Common myeloid progenitor, CD34-positive (primary cell): ENCODE measurements at regions not wholly inside any gene's neighbourhood (a gene's known extent, or its start where the extent isn't known, plus 50 kb on each side); places are given as distances from the start of the nearest gene placed in this dataset.
A peak's percentile ranks its signal among the peaks of the same experiment; 100 is the strongest.

Source experiments
- CTCF ChIA-PET: fragments of 350-600 bp; sonication (Branson Sonifier 250); formaldehyde crosslinking; loops from one replicate; lab custom pipeline; 2021; ENCODE audit warnings: antibody characterized with exemption; lab: Charles Lee
- POLR2A ChIA-PET: fragments of 350-600 bp; sonication (Branson Sonifier 250); formaldehyde crosslinking; loops from one replicate; lab custom pipeline; 2021; ENCODE audit warnings: antibody characterized with exemption; lab: Charles Lee
- DNase-seq, 3 donors: peaks; one replicate each; pipeline versions ENCODE4 v3.0.0 to v3.0.0-alpha.2; 2013
- H3K27ac ChIP-seq, 2 experiments: 1 replicate in 1 of 2; 2 replicates in 1 of 2; pipeline ENCODE4 v1.7.0; 2013; ENCODE audit warnings: inconsistent platforms in 2 of 2, low read length in 2 of 2, mild to moderate bottlenecking in 2 of 2, low read depth in 1 of 2, moderate library complexity in 1 of 2; ENCODE audit not compliant: severe bottlenecking in 2 of 2, insufficient read depth in 1 of 2, poor library complexity in 1 of 2
- H3K27me3 ChIP-seq, 5 experiments: replicated peaks in 2 of 5; 1 replicate in 3 of 5; 2 replicates in 2 of 5; pipeline versions ENCODE4 v1.6.1 to v1.7.0; 2013; ENCODE audit warnings: low read length in 4 of 5, mild to moderate bottlenecking in 2 of 5, moderate library complexity in 2 of 5, inconsistent platforms in 1 of 5; ENCODE audit not compliant: insufficient read depth in 5 of 5, control insufficient read depth in 4 of 5
- H3K36me3 ChIP-seq, 4 experiments: 1 replicate in 2 of 4; 2 replicates in 2 of 4; pipeline versions ENCODE4 v1.6.1 to v1.7.0; 2013; ENCODE audit warnings: low read length in 3 of 4, control low read depth in 1 of 4, mild to moderate bottlenecking in 1 of 4; ENCODE audit not compliant: control insufficient read depth in 4 of 4, insufficient read depth in 4 of 4
- H3K4me1 ChIP-seq, 4 experiments: 1 replicate in 3 of 4; 2 replicates in 1 of 4; pipeline versions ENCODE4 v1.6.1 to v1.7.1; 2013; ENCODE audit warnings: low read length in 3 of 4, mild to moderate bottlenecking in 3 of 4, control low read depth in 1 of 4, inconsistent platforms in 1 of 4, moderate library complexity in 1 of 4; ENCODE audit not compliant: control insufficient read depth in 4 of 4, insufficient read depth in 4 of 4; ENCODE audit errors: control extremely low read depth in 1 of 4
- H3K4me3 ChIP-seq, 7 experiments: 1 replicate in 4 of 7; 2 replicates in 3 of 7; pipeline versions ENCODE4 v1.5.1 to v1.7.0; 2013; ENCODE audit warnings: mild to moderate bottlenecking in 7 of 7, low read length in 6 of 7, moderate library complexity in 6 of 7, inconsistent platforms in 2 of 7, low read depth in 2 of 7, control low read depth in 1 of 7; ENCODE audit not compliant: insufficient read depth in 4 of 7, control insufficient read depth in 1 of 7; ENCODE audit errors: extremely low read depth in 1 of 7
- H3K9me3 ChIP-seq, 5 experiments: 1 replicate in 4 of 5; 2 replicates in 1 of 5; pipeline versions ENCODE4 v1.6.1 to v1.7.1; 2013; ENCODE audit warnings: low read length in 4 of 5, mild to moderate bottlenecking in 2 of 5, inconsistent platforms in 1 of 5, low read depth in 1 of 5, moderate library complexity in 1 of 5; ENCODE audit not compliant: control insufficient read depth in 4 of 5, insufficient read depth in 2 of 5; ENCODE audit errors: control extremely low read depth in 1 of 5
- WGBS: methylation state at CpG from one replicate; pipeline ENCODE4 v1.1.5; 2013; ENCODE audit not compliant: insufficient coverage; 5-methylcytosine and 5-hydroxymethylcytosine counted together

DNA sequence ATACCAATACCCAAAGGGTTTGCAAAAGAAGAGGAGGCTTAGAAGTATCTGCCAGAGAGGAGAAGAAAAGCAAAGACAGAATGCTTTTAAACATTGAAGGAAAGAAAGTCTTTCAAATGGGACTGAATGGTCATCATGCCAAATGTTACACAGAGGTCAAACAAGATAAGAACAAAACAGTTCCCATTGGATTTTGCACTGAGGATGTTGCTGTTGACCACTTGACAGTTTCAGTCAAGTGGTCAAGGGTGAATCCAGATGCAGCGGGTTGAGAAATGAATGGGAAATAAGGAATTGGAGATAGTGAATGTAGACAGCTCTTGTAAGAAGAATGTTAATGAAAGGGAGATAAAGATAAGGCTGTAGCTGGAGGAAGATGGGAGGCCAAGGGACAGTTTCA, 64.8 kb upstream of the FGG start:
- H3K27me3 ChIP-seq: peaks cover 0 to 2% (median 0%) of the 10 kb centered on the region in 5 experiments
- no peaks in the 10 kb centered on the region for H3K4me1 ChIP-seq
- H3K9me3 ChIP-seq: no peaks in the 10 kb centered on the region
- 100% methylated on average over 1 of the region's 1 CpG for WGBS
- H3K27ac ChIP-seq: no peak overlapping the region
- H3K36me3 ChIP-seq: no peaks in the 10 kb centered on the region
- ChIA-PET POLR2A (no interaction called here), CTCF (no interaction called here)
- H3K4me3 ChIP-seq: no peak overlapping the region
- DNase-seq: no peak

DNA sequence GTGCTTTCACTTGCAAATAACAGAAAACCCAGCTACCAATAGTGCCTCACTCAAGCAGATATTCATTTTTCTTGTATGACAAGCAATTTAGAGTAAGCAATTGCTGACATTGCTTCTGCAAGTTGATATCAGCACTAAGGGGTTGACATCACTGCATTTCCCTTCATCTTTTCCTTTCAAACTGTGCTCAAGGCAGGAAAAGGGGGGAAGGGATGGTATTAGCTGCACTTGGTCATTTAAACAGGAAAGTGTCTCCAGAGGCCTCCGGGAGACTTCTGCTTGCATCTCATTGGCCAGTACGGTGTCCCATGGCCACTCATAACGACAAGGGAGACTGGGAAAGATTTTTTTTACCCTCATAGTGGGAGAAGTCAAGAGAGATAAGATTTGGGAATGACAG, 65.5 kb upstream of the FGG start:
- ChIA-PET POLR2A (no interaction called here), CTCF (no interaction called here)
- no peak for DNase-seq
- WGBS: 29% methylated on average over 1 of the region's 3 CpGs
- H3K4me1 ChIP-seq: no peaks in the 10 kb centered on the region
- H3K9me3 ChIP-seq: no peaks in the 10 kb centered on the region
- H3K36me3 ChIP-seq: no peaks in the 10 kb centered on the region
- no peaks in the 10 kb centered on the region for H3K27me3 ChIP-seq
- no peak overlapping the region for H3K27ac ChIP-seq
- H3K4me3 ChIP-seq: no peak overlapping the region

DNA sequence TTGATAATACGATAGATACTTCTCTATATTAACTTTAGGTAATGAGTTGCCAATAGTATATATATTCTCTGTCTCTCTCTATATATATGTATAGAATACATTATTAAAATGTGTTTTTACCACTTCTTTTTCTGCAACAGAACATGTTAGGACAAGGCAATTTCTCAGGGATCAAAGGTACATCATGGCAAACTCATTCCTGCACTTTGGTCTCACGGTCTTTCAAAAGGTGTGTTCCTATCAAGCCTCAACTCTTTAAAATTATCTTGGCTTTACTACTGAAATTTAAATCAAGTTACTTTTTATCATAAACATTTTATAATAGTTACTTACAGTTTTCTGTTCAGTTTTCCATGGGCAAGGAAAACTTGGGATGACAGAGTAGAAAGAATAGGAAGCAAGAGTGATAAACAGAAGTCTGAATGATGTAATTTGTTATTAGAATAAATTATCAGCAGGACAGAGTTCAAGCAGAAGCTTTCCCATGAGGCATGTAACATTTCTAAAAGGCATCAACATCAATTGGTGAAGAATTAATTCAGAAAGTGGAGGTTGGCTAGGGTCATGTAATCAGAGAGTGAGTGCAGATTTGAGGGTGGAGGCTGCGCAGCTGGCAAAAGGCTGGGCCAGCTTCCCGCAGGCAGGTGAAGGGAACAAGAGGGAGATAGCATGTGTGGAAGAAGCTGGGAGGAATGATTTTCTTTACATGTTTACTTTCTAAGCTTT, 59.7 kb upstream of the LRAT start:
- Histone ChIP-seq H3K4me3 (no peak overlapping the region), H3K27me3 (no peaks in the 10 kb centered on the region), H3K27ac (no peak overlapping the region), H3K9me3 (no peaks in the 10 kb centered on the region), H3K36me3 (no peaks in the 10 kb centered on the region), H3K4me1 (no peaks in the 10 kb centered on the region)
- CTCF ChIA-PET: interaction anchor here (0.8 kb wide), 1 partner anchor 11 kb away, joined by 4 read pairs; no protein-coding TSS in a partner anchor
- no peak for DNase-seq
- POLR2A ChIA-PET: no interaction called here
- WGBS: 100% methylated on average over 1 of the region's 4 CpGs

DNA sequence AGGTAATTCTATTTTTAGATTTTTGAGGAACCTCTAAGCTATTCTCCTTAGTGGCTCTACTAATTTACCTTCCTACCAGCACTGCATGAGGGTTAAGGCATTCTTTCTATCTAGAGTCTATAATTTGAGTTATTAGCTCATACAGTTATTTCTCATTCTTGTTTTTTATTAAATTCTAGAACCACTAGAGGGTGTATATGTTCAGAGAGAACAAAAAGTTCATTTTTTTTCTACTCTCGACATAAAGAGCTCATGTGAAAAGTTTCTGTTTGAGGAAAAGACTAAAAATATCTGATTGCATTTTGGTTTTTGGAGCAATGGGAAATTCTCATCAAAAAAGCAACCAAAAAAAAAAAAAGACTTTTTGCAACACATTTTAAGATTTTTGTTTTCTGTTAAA, 57.0 kb upstream of the LRAT start:
- WGBS: no CpG with 5 or more reads among the region's 1 CpG
- DNase-seq: peak; percentile 1 to 6 (median 2)
- Histone ChIP-seq H3K27me3 (no peaks in the 10 kb centered on the region), H3K4me3 (no peak overlapping the region), H3K36me3 (no peaks in the 10 kb centered on the region), H3K9me3 (no peaks in the 10 kb centered on the region), H3K4me1 (no peaks in the 10 kb centered on the region), H3K27ac (no peak overlapping the region)
- CTCF ChIA-PET: interaction anchor here (0.9 to 1.9 kb wide), 7 partner anchors 12 to 136 kb away, joined by 3 to 8 read pairs (median 4); partner anchors contain the start of genes LRAT and PLRG1
- POLR2A ChIA-PET: interaction anchor here (0.6 kb wide), 1 partner anchor 22 kb away, joined by 10 read pairs; no protein-coding TSS in a partner anchor

DNA sequence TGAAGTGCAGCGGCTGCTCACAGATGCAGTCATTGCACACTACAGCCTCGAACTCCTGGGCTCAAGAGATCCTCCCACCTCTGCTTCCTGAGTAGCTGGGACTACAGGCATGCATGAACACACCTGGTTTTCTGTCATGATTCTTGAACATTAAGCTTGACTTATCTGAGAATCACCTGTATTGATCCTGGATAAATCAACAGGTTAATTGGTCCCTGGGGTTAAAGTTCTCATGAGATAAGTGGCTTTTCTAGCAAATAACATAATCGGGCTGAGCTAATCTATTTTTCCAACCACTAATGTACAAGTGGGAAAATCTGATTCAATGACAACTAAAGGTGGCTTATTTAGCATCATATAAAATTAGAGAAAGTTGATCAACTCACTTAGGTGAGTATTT, 56.0 kb upstream of the LRAT start:
- Histone ChIP-seq H3K27ac (no peak overlapping the region), H3K36me3 (no peaks in the 10 kb centered on the region), H3K4me3 (no peak overlapping the region), H3K9me3 (no peaks in the 10 kb centered on the region), H3K4me1 (no peaks in the 10 kb centered on the region), H3K27me3 (no peaks in the 10 kb centered on the region)
- CTCF ChIA-PET: interaction anchor here (1.3 to 1.9 kb wide), 4 partner anchors 50 to 137 kb away, joined by 3 to 8 read pairs (median 6); partner anchors contain the start of gene PLRG1
- WGBS: 100% methylated on average over 2 of the region's 3 CpGs
- POLR2A ChIA-PET: no interaction called here
- DNase-seq: no peak

DNA sequence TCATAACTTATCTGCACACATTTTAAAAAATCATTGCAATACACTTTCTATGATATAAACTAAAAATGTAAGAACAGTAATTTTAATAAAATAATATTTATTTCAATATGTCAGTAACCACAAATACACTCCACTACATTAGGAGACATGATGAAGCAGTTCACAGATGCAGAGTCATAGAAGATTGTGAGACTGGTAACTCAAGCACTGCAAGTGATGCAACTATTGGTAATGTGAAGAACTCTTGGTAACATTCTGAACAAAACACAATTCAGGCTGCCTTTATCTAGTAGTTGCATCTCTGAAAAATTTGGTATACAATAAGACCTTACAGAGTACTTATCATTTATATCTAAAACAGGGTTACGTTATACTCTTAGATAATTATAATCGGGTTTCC, 52.6 kb upstream of the LRAT start:
- Histone ChIP-seq H3K27ac (no peak overlapping the region), H3K36me3 (no peaks in the 10 kb centered on the region), H3K4me3 (no peak overlapping the region), H3K9me3 (no peaks in the 10 kb centered on the region), H3K27me3 (no peaks in the 10 kb centered on the region), H3K4me1 (no peaks in the 10 kb centered on the region)
- POLR2A ChIA-PET: no interaction called here
- WGBS: no CpG with 5 or more reads among the region's 2 CpGs
- no peak for DNase-seq
- CTCF ChIA-PET: interaction anchor here (0.6 kb wide), 1 partner anchor 69 kb away, joined by 8 read pairs; no protein-coding TSS in a partner anchor

DNA sequence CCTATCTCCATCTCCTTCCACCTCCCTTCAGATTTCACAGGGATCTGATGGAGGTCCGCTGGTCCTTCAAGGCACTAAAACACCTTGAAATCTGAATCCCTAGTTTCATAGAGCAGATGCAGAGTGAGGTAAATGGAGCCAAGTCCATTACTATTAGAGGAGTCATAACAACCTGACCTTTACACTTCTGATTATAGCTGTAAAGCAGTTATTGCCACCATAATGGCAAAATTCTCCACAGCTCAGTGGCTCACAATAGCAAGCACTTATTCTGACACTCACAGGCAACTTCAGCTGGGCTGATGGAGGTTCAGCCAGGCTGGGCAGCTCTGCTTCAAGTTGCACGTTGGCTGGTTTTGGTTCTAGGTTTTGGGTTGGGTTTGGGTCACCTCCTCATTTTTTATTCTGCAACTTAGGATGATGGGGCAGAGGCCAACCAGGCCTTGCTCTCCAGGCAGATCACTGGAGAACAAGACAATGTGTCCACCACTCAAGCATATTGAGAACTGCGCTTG, 51.4 kb upstream of the LRAT start:
- Histone ChIP-seq H3K4me1 (no peaks in the 10 kb centered on the region), H3K36me3 (no peaks in the 10 kb centered on the region), H3K27me3 (no peaks in the 10 kb centered on the region), H3K27ac (no peak overlapping the region), H3K4me3 (no peak overlapping the region), H3K9me3 (no peaks in the 10 kb centered on the region)
- 88% methylated on average over 3 of the region's 3 CpGs for WGBS
- ChIA-PET CTCF (interaction anchor here (1.4 kb wide), 1 partner anchor 51 kb away, joined by 4 read pairs; no protein-coding TSS in a partner anchor), POLR2A (no interaction called here)
- no peak for DNase-seq
